NB4 (cell line): ENCODE measurements at regions not wholly inside any gene's neighbourhood (a gene's known extent, or its start where the extent isn't known, plus 50 kb on each side); places are given as distances from the start of the nearest gene placed in this dataset.

Source experiments
- CTCF ChIP-seq: IDR thresholded peaks from one replicate; pipeline ENCODE4 v1.5.1; 2012; ENCODE audit warnings: low read depth, low read length
- MYC ChIP-seq: IDR thresholded peaks from 2 replicates; pipeline ENCODE4 v1.6.1; 2011; ENCODE audit warnings: low read depth, low read length
- POLR2A ChIP-seq: IDR thresholded peaks from 2 replicates; pipeline ENCODE4 v1.6.1; 2011; ENCODE audit warnings: mild to moderate bottlenecking; ENCODE audit not compliant: insufficient read length; ENCODE audit errors: extremely low read depth

GRCh38 chr7:148939128-148939755 lies 55.2 kb upstream of the EZH2 start:
- TF ChIP-seq POLR2A (no peak), CTCF (no peak), MYC (no peak)
